ENCODE measurements at regions not wholly inside any gene's neighbourhood (a gene's known extent, or its start where the extent isn't known, plus 50 kb on each side); places are given as distances from the start of the nearest gene placed in this dataset.
"Not testable (repeated sequence)": the region's sequence is repeated elsewhere in the genome, so short reads cannot be mapped to it uniquely, and the experiment has no call there.

DNA sequence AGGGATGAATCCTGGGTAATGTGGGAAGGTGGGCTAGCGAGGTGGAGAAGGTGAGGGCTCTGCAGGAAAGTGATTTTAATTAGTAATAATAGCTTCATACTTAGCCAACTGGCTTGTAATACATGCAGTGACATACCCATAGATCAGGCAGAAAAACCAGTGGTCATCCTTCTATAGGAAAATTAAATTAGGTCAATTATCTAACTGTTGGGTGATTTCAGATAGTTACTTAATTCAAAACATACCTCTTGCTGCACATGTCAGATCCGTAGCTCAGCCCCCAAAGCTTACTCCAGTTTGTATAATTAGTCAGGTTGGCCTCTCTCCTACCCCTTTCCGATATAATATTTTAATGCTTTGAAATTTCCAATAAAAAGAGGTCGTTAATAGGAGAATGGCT, 137.0 kb downstream of the TMEM114 start:
- DNase-seq (ENCODE audit: low read depth in 2 of 2), result no peak

DNA sequence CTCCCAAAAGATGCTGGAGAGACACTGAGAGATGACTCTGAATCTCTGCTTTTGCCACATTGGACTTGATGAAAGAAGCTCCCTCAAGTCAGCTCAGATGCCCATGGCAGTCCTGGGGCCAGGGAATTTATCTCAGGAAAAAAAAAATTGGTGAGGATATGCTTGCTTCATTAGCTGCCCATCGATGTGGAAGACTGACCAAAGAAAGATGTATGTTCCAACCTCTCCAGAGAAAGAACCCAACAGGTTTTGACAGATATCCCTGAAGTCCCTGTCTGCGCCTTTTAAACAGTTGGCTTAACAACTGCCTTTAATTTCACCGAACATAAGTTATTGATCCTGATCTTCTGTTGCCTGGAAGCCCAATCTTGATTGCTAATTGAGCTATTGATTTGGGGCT, 137.4 kb downstream of the TMEM114 start:
- no peak for DNase-seq (ENCODE audit: low read depth in 2 of 2)

DNA sequence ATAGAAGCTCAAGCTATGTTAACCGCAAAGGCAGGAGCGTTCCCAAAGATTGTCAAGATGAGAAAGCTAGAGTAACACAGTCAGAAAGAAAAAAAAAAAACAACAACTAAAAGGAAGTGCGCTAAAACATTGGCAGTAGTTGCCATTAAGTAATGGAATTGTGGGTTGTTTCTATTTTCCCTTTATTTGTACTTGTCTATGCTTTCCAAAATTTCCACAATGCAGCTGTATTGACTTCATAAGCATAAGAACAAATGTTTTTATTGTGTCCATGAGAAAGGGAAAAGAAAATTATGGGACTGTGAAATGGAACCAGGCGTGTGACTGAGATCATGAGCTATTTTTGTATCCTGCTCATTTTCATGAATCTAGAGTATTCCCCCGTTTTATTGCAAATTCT, 153.4 kb downstream of the TMEM114 start:
- no peak for DNase-seq (ENCODE audit: low read depth in 2 of 2)

DNA sequence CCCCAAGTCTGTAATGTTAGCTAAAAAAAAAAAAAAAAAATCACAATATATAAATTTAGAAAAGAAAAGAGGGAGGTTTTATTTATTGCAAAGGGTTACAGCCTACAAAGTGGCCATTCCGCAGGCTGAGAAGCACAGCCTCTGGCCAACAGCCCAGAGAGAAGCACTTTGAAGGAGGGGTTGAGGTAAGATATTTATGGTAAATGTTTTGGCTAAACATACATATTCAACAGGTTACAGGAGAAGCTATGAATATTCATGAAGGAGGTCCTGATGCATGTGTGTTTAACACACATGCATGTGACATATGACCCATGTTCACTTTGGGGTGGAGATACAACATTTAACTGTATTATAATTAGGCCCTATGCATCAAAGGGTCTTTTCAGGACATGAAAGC, 158.5 kb downstream of the TMEM114 start:
- DNase-seq (ENCODE audit: low read depth in 2 of 2), result no peak

DNA sequence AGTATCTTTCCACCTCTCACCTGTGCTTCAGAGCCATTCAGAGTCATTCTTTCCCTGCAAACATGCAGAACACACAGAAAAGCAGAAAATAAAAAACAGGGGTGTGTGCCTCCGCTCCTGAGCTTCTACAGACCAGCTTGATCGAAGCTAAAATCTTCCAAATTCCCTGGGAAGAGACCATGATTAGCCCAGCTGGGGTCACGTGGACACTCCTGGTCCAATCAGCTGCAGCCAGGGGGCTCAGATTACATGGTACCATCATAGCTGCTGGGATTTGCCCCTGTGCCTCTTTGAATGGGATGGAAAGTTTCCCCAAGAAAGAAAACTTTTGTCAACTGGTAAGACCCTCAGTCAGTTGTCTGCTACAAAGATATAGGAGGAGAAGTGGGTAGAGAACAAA, 159.9 kb downstream of the TMEM114 start:
- no peak for DNase-seq (ENCODE audit: low read depth in 2 of 2)

DNA sequence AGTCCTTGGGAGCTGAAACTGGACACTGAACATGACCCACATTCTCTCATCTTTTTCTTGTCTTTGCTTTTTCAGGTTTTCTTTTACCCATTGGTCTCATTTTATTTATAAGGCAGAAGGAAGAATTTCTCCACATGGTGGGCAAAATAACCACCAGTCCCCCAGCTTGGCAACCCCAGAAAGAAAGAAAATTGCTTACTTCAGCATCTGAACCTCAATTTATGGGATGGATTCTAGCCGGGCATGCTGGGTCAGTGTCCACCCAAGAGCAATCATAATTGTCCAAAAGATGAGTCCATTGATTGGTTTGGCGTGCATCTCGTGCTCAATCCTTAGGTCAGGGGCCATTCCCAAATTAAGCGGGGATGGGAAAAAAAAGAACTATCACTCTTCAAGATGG, 163.7 kb downstream of the TMEM114 start:
- no peak for DNase-seq (ENCODE audit: low read depth in 2 of 2)

DNA sequence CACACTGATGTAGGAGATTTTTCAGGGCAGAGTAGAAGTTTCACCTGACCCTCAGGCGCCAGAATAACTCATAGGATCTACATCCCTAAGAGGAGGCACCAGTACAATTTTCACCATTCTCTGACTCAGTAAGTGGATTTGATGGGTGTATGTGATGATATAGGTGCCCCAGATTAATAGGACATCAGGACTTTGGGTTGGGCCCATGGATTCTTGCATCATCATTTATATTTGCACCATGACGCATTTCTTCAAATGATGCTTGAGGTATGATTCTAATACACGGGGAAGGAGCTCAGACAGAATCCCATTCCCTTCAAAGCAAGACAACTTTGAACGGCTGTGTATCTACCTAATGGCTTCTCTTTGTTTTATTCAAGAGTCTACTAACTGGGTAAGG, 173.2 kb downstream of the TMEM114 start:
- no peak for DNase-seq (ENCODE audit: low read depth in 2 of 2)

DNA sequence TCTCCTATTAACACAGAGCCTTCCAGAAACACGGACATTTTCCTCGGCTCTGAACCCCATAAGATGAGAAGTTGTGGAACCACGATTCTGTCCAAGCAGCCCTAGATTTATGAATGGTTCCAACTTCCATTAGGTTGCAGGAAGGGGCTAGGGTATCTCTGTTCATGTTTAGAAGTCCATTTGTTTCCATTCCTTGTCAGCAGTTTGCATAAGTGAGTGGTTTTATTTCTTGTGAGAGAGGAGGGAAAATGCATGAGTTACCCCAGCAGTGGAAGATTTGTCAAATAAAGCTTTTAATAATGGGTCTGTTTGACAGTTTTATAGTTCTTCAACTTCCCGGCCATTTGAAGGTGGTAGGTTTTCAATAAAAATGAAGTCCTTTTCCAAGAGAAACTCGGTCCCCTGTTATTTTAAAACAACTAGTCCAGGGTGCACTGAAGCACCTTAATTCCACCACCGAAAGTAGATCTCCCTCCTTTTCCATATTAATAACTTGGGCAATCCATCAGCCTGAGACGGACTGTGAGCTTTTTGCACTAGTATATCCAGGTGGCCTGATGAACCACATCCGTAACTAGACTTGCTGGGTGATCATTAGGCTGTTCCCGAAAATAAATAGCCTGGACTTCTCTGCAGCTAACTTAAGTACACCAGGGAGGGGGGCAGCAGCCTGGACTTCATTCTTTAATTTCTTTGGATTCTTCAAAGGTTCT, 181.3 kb downstream of the TMEM114 start:
- no peak for DNase-seq (ENCODE audit: low read depth in 2 of 2)

DNA sequence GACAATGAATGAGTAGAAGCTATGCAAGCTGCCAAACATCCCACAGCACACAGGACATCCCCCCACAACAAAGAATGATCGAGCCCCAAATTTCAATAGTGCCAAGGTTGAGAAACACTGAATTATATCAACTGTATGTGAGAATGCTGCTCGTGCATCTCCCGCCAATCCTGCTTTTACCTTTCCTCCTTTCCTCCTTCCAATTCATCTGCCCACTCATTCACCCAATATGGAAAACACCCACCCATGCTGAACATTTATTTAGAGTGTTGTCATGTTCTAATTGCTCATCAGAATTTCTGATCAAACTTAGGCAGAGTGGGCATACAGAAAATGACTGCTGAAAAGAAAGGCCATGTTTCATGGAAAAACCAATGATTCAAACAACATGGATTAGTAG, 183.0 kb downstream of the TMEM114 start:
- DNase-seq (ENCODE audit: low read depth in 2 of 2), result no peak

DNA sequence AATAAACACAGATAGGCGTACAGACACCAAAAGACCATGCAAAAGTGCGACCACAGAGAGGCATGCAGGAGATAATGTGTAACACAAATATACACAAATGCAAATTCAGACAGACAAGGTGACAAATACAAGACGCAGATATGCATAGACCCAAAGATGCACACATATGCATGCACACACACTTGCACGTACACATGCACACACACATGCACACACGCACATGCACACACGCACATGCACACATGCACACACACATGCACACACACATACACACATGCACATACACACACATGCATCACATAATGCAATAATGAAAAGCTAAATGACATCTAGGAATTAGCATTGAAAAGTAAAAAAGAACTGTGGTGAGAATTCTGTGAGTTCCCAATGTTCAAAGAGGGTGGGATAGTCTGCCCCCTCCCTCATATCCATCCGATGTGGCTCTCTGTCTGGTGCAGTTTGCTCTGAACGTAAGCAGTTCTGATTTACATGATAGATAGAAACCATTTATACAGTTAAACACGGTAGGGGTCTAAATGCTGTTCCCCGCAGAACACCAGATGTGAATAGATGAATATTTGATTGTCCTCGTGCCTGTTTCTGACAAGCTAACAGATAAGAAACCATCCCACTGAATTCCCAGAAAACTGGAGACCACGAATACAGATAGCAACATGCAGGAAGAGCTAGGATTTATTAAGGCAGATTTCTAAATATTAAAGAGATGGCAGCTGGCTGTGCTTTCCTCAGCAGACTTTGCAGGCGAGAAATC, 186.1 kb downstream of the TMEM114 start:
- no peak for DNase-seq (ENCODE audit: low read depth in 2 of 2)

DNA sequence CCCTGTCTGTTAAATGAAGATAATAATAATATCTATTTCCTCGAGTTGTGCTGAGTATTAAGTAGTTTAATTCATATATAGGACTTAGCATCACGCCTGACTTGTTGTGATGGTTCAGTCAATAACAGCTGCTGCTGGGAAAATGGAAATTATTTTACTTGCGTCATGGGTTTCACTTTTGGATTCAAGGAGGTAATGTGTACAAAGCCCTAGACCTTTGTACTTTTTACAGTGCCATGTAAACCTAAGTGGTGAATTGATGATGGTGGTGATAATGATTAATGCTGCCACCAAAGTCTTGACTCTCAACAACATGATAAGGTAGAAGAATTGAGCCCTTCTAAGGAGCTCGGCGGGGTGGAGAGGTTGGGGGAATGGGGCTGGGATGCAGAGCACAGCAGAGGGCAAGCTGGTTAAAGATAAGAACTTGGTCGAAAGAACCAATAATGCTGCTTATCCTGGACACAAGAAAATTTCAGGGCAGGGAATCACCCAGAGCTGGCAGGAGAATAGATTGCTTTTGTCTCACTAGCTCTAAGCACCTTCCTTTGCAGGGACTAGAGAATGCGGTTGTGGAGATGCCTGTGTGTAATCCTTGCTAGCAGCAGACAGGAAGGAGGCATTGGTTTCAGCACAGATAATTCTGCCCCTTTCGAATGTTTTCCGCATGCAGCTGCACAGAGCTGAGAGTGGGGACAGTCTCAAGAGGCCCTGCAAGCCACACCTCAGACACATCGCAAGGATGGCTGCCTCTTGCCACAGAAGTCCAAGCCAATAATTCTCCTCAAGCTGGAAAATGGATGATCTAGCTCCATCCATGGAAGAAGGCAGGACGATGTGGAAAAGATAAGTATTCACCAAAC, 187.1 kb downstream of the TMEM114 start:
- DNase-seq (ENCODE audit: low read depth in 2 of 2), result no peak

DNA sequence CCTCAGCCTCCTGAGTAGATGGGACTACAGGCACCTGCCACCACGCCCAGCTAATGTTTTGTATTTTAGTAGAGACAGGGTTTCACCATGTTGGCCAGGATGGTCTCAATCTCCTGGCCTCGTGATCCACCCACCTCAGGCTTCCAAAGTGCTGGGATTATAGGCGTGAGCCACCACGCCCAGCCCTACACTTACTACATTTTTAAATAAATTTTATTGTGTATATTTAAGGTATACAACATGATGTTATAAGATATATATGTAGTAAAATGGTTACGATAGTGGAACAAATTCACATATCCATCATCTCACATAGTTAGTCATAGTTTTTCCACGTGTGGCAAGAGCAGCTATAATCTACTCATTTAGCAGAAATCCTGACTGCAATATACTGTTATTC, 189.6 kb downstream of the TMEM114 start:
- not testable (repeated sequence) for DNase-seq (ENCODE audit: low read depth in 2 of 2)

DNA sequence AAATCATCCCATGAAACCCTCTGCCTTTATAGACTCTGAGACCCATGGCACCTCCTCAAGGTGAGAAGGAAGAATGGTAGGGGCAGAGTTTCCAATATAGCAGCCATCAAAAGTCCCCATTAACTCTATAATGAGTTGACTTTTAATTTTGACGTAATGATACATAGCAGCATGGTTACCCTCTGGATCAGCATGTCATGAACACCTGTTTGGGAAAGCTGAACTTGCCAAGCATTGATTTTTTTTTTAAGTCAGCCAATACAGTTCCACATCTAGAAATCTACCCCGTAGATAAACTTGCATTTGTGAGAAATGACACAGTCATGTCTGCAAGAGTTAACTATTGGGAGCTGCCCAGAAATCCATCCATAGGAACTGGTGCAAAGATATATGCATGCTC, 191.8 kb downstream of the TMEM114 start:
- no peak for DNase-seq (ENCODE audit: low read depth in 2 of 2)

DNA sequence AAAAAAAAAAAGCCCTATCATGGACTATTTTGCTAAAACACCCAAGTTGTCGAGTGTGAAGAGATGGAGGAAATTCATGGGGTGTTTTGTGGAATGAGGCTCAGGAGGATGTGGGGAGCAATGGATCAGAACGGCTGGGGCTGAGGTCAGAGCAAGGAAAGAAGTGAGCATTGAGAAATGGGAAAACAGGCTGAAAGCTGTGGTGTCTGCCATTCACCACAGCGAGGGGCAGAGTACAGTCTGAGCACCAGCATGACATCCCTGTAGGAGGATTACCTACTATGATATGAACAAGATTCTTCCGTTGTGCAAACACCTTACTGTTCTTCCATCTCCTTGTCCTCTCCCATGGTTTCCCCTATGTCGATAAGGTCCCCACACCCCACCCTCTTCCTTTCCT, 193.1 kb downstream of the TMEM114 start:
- no peak for DNase-seq (ENCODE audit: low read depth in 2 of 2)

DNA sequence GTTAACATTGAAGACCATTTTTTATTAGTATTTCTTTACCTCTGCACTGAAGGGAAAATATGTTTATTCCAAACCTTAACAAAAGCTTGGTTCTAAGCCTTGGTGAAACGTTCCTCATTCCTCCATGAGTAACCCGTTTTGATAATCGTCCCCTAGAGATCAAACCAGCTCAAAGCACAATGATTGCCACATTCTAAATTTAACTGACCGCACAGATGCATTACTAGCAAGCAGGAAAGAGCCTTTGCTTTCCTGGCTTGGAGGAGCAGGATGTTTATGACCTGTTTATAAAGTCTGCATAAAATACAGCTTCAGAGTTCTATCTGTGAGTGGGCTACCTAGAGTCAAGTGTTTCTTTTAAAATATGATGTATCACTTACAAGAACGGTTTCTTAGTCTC, 193.8 kb downstream of the TMEM114 start:
- no peak for DNase-seq (ENCODE audit: low read depth in 2 of 2)

DNA sequence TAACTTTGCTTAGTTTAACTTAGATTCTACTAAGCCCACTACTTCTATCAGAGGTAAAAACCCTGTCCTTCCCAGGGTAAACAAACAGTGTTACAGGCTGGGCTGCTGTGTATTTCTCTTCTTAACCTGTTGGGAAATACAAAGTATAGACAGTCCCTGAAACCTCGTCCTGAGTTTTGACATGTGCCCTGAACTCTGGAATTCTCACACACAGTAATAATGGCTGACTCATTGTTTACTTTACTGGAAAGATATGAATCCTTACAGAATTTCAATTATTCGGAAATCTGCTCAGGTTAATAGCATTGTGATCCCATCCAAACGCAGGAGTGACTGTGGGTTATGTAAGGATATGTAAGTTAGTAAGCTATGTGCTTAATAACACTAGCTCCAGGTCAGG, 199.1 kb downstream of the TMEM114 start:
- DNase-seq (ENCODE audit: low read depth in 2 of 2), result no peak

DNA sequence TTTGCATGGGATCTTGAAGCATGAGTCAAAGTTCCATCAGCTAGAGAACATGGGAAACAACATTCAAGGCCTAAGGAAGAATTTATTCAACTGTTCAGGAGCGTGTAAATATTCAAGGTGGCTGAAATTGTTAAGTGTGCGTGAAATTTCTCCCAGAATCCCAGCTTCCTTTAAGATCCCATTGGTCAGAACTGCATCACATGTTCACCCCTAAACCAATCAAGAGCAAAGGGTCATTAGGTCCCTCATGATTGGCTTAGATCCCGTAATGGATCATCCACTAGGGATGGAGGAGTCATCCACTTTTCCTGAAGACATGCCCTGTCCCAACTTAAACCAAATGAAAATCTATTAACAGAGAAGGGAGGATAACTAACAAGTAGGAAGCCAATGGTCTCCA, 201.6 kb downstream of the TMEM114 start:
- DNase-seq (ENCODE audit: low read depth in 2 of 2), result no peak

DNA sequence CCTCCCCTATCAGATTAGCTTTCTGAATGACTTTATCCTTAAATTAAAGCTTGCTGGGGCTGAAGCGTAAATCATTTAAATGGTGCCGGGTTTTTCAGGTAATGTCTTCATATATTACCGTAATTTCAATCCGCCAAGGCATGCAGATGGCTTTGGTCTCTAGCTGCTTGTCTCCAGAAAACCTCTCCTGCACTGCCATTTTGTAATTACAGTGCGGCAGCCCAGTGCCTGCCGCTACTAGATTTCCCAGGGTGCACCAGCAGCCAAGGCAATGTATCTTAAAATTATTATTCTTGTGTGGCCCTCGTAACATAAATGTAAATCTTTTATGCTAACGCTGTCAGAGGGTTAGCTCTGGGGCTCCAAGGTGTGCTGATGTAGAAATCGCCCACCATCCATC, 208.5 kb downstream of the TMEM114 start:
- DNase-seq (ENCODE audit: low read depth in 2 of 2), result no peak

DNA sequence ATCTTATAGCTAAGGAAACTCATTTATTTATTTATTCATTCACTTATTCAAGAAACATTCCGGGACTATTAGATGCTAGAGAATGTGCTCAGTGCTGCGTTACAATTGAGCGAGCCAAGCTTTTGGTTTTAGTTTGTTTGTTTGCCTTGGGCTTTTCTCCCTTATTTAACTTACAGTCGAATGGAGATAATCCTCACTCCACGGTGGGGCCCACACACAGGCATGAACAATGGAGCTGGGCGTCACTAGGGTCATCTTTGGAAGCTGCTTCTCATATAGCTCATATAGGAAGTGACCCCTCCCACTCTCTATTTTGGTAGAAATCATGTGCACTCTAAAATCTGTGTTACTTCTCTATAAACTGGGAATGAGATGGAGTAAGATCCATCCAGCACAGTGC, 210.0 kb downstream of the TMEM114 start:
- no peak for DNase-seq (ENCODE audit: low read depth in 2 of 2)

DNA sequence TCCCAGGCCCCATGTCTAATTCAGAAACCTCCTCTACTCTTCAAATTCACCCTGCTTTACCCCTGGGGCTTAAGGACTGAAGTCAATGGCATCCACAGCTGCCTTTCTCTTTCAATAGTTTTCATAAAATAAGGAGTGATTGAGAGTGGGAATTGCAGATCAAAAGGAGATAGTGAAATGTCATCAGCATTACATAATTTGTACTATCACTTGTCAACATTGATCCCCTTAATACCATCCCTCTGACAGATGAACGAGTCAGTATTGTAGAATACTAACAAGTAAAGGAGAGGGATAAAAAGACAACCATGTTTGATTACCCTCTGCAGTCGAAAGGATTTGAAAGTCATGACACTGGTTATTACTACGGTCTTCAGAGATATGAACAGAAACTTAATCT, 212.4 kb downstream of the TMEM114 start:
- DNase-seq (ENCODE audit: low read depth in 2 of 2), result no peak

DNA sequence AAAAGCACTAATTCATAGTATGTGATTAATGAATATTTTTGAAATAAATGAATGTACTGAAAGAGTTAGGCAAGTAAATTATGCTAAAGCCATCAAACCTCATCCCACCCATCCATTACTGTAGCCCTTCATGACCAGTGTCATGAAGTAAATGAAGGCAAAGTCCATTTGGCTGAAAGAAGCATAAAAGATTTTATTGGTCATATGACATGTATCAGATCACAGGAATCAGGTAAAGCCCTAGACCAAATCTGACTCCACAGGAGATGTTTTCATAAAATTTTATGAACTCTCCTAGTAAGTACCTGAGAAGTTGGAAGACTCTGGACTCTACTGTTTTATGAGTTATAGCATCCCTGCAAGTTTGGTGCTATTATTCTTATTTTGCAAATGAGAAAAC, 213.5 kb downstream of the TMEM114 start:
- DNase-seq (ENCODE audit: low read depth in 2 of 2), result no peak

DNA sequence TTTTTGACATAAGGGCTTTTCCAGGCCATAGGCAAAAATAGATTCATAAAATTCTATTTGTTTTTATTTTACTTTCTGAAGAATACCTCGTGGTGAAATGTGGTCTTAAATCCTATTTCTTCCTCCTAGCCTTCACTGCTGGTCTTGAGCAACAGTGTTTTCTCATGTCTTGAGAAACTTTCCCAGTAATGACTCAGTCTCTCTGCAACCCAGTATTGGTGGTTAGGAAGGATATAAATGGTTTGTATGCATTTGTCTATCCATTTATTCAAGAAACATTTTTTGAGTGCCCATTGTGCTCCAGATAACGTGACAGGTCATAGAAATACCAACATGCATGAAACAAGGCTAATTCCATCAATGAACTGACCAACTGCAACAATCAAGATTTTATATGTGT, 213.9 kb downstream of the TMEM114 start:
- no peak for DNase-seq (ENCODE audit: low read depth in 2 of 2)

DNA sequence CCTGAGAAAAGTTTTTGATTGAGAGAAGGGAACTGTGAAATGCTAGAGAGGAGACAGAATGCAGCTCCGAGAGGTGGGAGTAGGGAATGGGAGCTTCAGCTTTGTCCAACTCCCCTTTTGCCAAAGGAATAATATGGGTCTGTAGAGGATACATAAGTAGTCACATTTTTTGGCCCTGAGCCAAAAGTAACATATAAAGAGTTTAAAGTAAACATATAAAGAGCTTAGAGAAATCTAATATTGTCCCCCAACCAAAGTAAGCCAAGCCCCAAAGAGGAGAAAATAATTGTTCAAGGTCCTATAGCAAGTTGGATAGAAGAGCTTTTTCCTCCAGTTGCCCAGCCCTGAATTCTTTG, 215.1 kb downstream of the TMEM114 start:
- no peak for DNase-seq (ENCODE audit: low read depth in 2 of 2)

Data from stimulated activated CD4-positive, alpha-beta T cell treated with anti-CD3 and anti-CD28 coated beads, Interleukin-15, amount 100 ng/mL, for 48 hours (primary cell).